ENCODE measurements at regions not wholly inside any gene's neighbourhood (a gene's known extent, or its start where the extent isn't known, plus 50 kb on each side); places are given as distances from the start of the nearest gene placed in this dataset.

GRCh38 chr1:216952864-216953263 lies 229.6 kb upstream of the ESRRG start:
- TF ChIP-seq CTCF (conservative IDR thresholded peaks at IDR 0.05 in 1 of 2, IDR thresholded peaks at IDR 0.05 in 1 of 2; ENCODE audit: low read depth in 1 of 2, low read length in 2 of 2) (no peak), EZH2 (IDR thresholded peaks at IDR 0.05; ENCODE audit: low read length, missing control alignments) (no peak)
- no peak overlapping the region for H3K9ac ChIP-seq (ENCODE audit: insufficient read depth, low read length)
- no peaks in the 10 kb centered on the region for H3K36me3 ChIP-seq (ENCODE audit: control insufficient read depth, insufficient read depth, low read length)
- no peaks in the 10 kb centered on the region for H4K20me1 ChIP-seq (ENCODE audit: control insufficient read depth, extremely low read depth, insufficient read depth, low read length)
- no peak for DNase-seq (ENCODE audit: low read depth in 2 of 2)
- H3K27me3 ChIP-seq (ENCODE audit: control insufficient read depth, insufficient read depth, low read length): no peaks in the 10 kb centered on the region
- no peaks in the 10 kb centered on the region for H3K4me1 ChIP-seq (ENCODE audit: control insufficient read depth, extremely low read depth, insufficient read depth, low read length)
- no peak overlapping the region for H3K27ac ChIP-seq (ENCODE audit: insufficient read depth, low read length)
- no peaks in the 10 kb centered on the region for H3K9me3 ChIP-seq (ENCODE audit: control insufficient read depth, insufficient read depth, low read depth, low read length)
- H3K4me2 ChIP-seq (ENCODE audit: extremely low read depth, insufficient read depth, low read length): no peak overlapping the region
- no peaks in the 10 kb centered on the region for H3K79me2 ChIP-seq (ENCODE audit: control insufficient read depth, insufficient read depth, low read length)
- no peak overlapping the region for H2AFZ ChIP-seq (ENCODE audit: low read length)
- H3K4me3 ChIP-seq (replicated peaks in 1 of 4; ENCODE audit: control extremely low read depth in 1 of 4, insufficient read depth in 1 of 4, low read depth in 3 of 4, low read length in 4 of 4): no peak overlapping the region

- H3K36me3 ChIP-seq (ENCODE audit: control insufficient read depth, insufficient read depth, low read length): no peaks in the 10 kb centered on the region
- H3K4me2 ChIP-seq (ENCODE audit: extremely low read depth, insufficient read depth, low read length): no peak overlapping the region
- no peak overlapping the region for H2AFZ ChIP-seq (ENCODE audit: low read length)
- H3K79me2 ChIP-seq (ENCODE audit: control insufficient read depth, insufficient read depth, low read length): no peaks in the 10 kb centered on the region
- H3K9ac ChIP-seq (ENCODE audit: insufficient read depth, low read length): no peak overlapping the region
- no peaks in the 10 kb centered on the region for H3K4me1 ChIP-seq (ENCODE audit: control insufficient read depth, extremely low read depth, insufficient read depth, low read length)
- H4K20me1 ChIP-seq (ENCODE audit: control insufficient read depth, extremely low read depth, insufficient read depth, low read length): no peaks in the 10 kb centered on the region
- no peak overlapping the region for H3K4me3 ChIP-seq (replicated peaks in 1 of 4; ENCODE audit: control extremely low read depth in 1 of 4, insufficient read depth in 1 of 4, low read depth in 3 of 4, low read length in 4 of 4)
- no peak overlapping the region for H3K27ac ChIP-seq (ENCODE audit: insufficient read depth, low read length)
- TF ChIP-seq CTCF (conservative IDR thresholded peaks at IDR 0.05 in 1 of 2, IDR thresholded peaks at IDR 0.05 in 1 of 2; ENCODE audit: low read depth in 1 of 2, low read length in 2 of 2): no peak
- TF ChIP-seq EZH2 (IDR thresholded peaks at IDR 0.05; ENCODE audit: low read length, missing control alignments): no peak
- no peaks in the 10 kb centered on the region for H3K27me3 ChIP-seq (ENCODE audit: control insufficient read depth, insufficient read depth, low read length)
- DNase-seq (ENCODE audit: low read depth in 2 of 2): no peak
- H3K9me3 ChIP-seq (ENCODE audit: control insufficient read depth, insufficient read depth, low read depth, low read length): no peaks in the 10 kb centered on the region
Measured at GRCh38 chr1:216945538-216946080, 222.4 kb upstream of the ESRRG start.

GRCh38 chr1:216944864-216945510 lies 221.8 kb upstream of the ESRRG start:
- Histone ChIP-seq H3K27me3 (ENCODE audit: control insufficient read depth, insufficient read depth, low read length) (no peaks in the 10 kb centered on the region), H3K9me3 (ENCODE audit: control insufficient read depth, insufficient read depth, low read depth, low read length) (no peaks in the 10 kb centered on the region), H3K79me2 (ENCODE audit: control insufficient read depth, insufficient read depth, low read length) (no peaks in the 10 kb centered on the region), H3K27ac (ENCODE audit: insufficient read depth, low read length) (no peak overlapping the region), H2AFZ (ENCODE audit: low read length) (no peak overlapping the region), H3K36me3 (ENCODE audit: control insufficient read depth, insufficient read depth, low read length) (no peaks in the 10 kb centered on the region), H3K4me1 (ENCODE audit: control insufficient read depth, extremely low read depth, insufficient read depth, low read length) (no peaks in the 10 kb centered on the region), H3K9ac (ENCODE audit: insufficient read depth, low read length) (no peak overlapping the region), H4K20me1 (ENCODE audit: control insufficient read depth, extremely low read depth, insufficient read depth, low read length) (no peaks in the 10 kb centered on the region), H3K4me3 (replicated peaks in 1 of 4; ENCODE audit: control extremely low read depth in 1 of 4, insufficient read depth in 1 of 4, low read depth in 3 of 4, low read length in 4 of 4) (no peak overlapping the region), H3K4me2 (ENCODE audit: extremely low read depth, insufficient read depth, low read length) (no peak overlapping the region)
- no peak for TF ChIP-seq EZH2 (IDR thresholded peaks at IDR 0.05; ENCODE audit: low read length, missing control alignments)
- TF ChIP-seq CTCF (conservative IDR thresholded peaks at IDR 0.05 in 1 of 2, IDR thresholded peaks at IDR 0.05 in 1 of 2; ENCODE audit: low read depth in 1 of 2, low read length in 2 of 2): no peak
- DNase-seq (ENCODE audit: low read depth in 2 of 2): no peak

Data from fibroblast of lung (primary cell).